ENCODE measurements at regions not wholly inside any gene's neighbourhood (a gene's known extent, or its start where the extent isn't known, plus 50 kb on each side); places are given as distances from the start of the nearest gene placed in this dataset.
A peak's percentile ranks its signal among the peaks of the same experiment; 100 is the strongest.

DNA sequence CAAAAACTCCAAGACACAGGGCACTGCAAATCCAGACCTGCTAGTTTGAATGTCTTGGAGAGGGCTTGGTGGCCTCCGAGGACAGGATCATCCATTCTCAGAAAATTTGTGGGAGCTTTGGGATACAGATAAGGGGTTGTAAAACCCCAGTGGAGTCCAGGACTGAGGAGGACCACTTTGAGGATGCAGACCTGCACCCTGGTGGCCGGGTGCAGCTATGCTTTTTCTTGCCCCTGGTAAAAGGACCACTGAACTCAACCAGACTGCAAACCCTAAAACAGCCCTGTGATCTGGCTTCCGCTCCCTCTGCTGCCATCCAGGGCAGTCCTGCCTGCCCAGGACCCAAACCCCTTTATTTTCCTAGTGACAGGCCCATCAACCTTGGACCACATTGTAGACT, 169.5 kb upstream of the DAAM1 start:
- Histone ChIP-seq H3K9me3 (ENCODE audit: control insufficient read depth, low read depth, low read length) (no peaks in the 10 kb centered on the region), H4K20me1 (ENCODE audit: control insufficient read depth, extremely low read depth, insufficient read depth, low read length) (no peaks in the 10 kb centered on the region), H3K27me3 (ENCODE audit: control insufficient read depth, extremely low read depth, insufficient read depth, low read length) (no peaks in the 10 kb centered on the region), H3K79me2 (ENCODE audit: control insufficient read depth, insufficient read depth, low read length) (no peaks in the 10 kb centered on the region), H3K27ac (ENCODE audit: control insufficient read depth, insufficient read depth, low read length) (no peak overlapping the region), H3K9ac (ENCODE audit: control insufficient read depth, extremely low read depth, insufficient read depth, low read length) (no peak overlapping the region), H3K4me1 (ENCODE audit: control insufficient read depth, extremely low read depth, insufficient read depth, low read length) (no peaks in the 10 kb centered on the region), H3K36me3 (ENCODE audit: control insufficient read depth in 2 of 2, extremely low read depth in 1 of 2, insufficient read depth in 2 of 2, low read length in 2 of 2) (no peaks in the 10 kb centered on the region), H3K9me1 (ENCODE audit: control insufficient read depth, extremely low read depth, insufficient read depth, low read length) (no peaks in the 10 kb centered on the region), H3K4me3 (ENCODE audit: control insufficient read depth in 2 of 3, extremely low read depth in 1 of 3, insufficient read depth in 2 of 3, low read depth in 1 of 3, low read length in 3 of 3) (no peak overlapping the region), H2AFZ (ENCODE audit: control insufficient read depth, low read length) (no peak overlapping the region), H3K4me2 (ENCODE audit: control insufficient read depth, extremely low read depth, insufficient read depth, low read depth, low read length) (no peak overlapping the region)
- TF ChIP-seq EZH2 (IDR thresholded peaks at IDR 0.05; ENCODE audit: low read length), result no peak
- TF ChIP-seq, protein P1, sequence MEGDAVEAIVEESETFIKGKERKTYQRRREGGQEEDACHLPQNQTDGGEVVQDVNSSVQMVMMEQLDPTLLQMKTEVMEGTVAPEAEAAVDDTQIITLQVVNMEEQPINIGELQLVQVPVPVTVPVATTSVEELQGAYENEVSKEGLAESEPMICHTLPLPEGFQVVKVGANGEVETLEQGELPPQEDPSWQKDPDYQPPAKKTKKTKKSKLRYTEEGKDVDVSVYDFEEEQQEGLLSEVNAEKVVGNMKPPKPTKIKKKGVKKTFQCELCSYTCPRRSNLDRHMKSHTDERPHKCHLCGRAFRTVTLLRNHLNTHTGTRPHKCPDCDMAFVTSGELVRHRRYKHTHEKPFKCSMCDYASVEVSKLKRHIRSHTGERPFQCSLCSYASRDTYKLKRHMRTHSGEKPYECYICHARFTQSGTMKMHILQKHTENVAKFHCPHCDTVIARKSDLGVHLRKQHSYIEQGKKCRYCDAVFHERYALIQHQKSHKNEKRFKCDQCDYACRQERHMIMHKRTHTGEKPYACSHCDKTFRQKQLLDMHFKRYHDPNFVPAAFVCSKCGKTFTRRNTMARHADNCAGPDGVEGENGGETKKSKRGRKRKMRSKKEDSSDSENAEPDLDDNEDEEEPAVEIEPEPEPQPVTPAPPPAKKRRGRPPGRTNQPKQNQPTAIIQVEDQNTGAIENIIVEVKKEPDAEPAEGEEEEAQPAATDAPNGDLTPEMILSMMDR (optimal IDR thresholded peaks at IDR 0.05 in 1 of 3, IDR thresholded peaks at IDR 0.05 in 1 of 3, conservative IDR thresholded peaks at IDR 0.05 in 1 of 3; ENCODE audit: extremely low read depth in 1 of 3, insufficient read depth in 2 of 3, low read length in 3 of 3), result peak; percentile 9 to 45 (median 36)
- no peak for FAIRE-seq
- dilution Hi-C loops (cut with MboI; ENCODE audit: extremely low pct_ligation_motif_present, low sequenced_read_pairs), result no loop called here
- DNase-seq (ENCODE audit: low read depth, low spot score), result no peak

DNA sequence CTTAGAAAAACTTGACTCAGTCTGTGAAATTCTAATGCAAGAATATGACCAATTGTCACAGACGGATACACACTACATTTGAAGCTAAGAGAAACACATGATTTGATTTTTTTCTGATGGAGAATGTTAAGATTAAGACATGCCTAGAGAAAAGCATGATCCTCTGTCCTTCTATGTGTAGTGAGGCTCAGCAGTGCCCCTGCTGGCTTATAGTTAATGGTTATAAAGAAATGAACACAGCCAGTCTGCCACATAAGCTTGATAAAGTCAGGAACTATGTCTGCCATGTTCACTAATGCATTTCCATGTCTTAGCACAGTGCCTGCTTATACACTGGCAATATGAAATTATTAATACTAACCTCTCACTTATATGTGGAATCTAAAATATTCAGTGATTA, 168.1 kb upstream of the DAAM1 start:
- H3K27ac ChIP-seq (ENCODE audit: control insufficient read depth, insufficient read depth, low read length), result no peak overlapping the region
- no peak for DNase-seq (ENCODE audit: low read depth, low spot score)
- no peaks in the 10 kb centered on the region for H3K9me3 ChIP-seq (ENCODE audit: control insufficient read depth, low read depth, low read length)
- no peak overlapping the region for H3K9ac ChIP-seq (ENCODE audit: control insufficient read depth, extremely low read depth, insufficient read depth, low read length)
- TF ChIP-seq, protein P1 (optimal IDR thresholded peaks at IDR 0.05 in 1 of 3, IDR thresholded peaks at IDR 0.05 in 1 of 3, conservative IDR thresholded peaks at IDR 0.05 in 1 of 3; ENCODE audit: extremely low read depth in 1 of 3, insufficient read depth in 2 of 3, low read length in 3 of 3), result peak; percentile 28 to 56 (median 52)
- TF ChIP-seq EZH2 (IDR thresholded peaks at IDR 0.05; ENCODE audit: low read length), result no peak
- H4K20me1 ChIP-seq (ENCODE audit: control insufficient read depth, extremely low read depth, insufficient read depth, low read length), result no peaks in the 10 kb centered on the region
- FAIRE-seq, result no peak
- no peak overlapping the region for H3K4me2 ChIP-seq (ENCODE audit: control insufficient read depth, extremely low read depth, insufficient read depth, low read depth, low read length)
- no peaks in the 10 kb centered on the region for H3K4me1 ChIP-seq (ENCODE audit: control insufficient read depth, extremely low read depth, insufficient read depth, low read length)
- H3K36me3 ChIP-seq (ENCODE audit: control insufficient read depth in 2 of 2, extremely low read depth in 1 of 2, insufficient read depth in 2 of 2, low read length in 2 of 2), result no peaks in the 10 kb centered on the region
- H3K27me3 ChIP-seq (ENCODE audit: control insufficient read depth, extremely low read depth, insufficient read depth, low read length), result no peaks in the 10 kb centered on the region
- no peaks in the 10 kb centered on the region for H3K9me1 ChIP-seq (ENCODE audit: control insufficient read depth, extremely low read depth, insufficient read depth, low read length)
- H2AFZ ChIP-seq (ENCODE audit: control insufficient read depth, low read length), result no peak overlapping the region
- H3K79me2 ChIP-seq (ENCODE audit: control insufficient read depth, insufficient read depth, low read length), result no peaks in the 10 kb centered on the region
- dilution Hi-C loops (cut with MboI; ENCODE audit: extremely low pct_ligation_motif_present, low sequenced_read_pairs), result no loop called here
- no peak overlapping the region for H3K4me3 ChIP-seq (ENCODE audit: control insufficient read depth in 2 of 3, extremely low read depth in 1 of 3, insufficient read depth in 2 of 3, low read depth in 1 of 3, low read length in 3 of 3)

All from keratinocyte (primary cell).